Heart right ventricle (tissue), 16 donors: ENCODE measurements at regions not wholly inside any gene's neighbourhood (a gene's known extent, or its start where the extent isn't known, plus 50 kb on each side); places are given as distances from the start of the nearest gene placed in this dataset.

ENCODE experiments used
- ATAC-seq, 8 donors: fragments of 200-7000 bp; cut with Tn5 transposase; one replicate each; pipeline ENCODE4 v1.9.1; 2020; ENCODE audit warnings: mild to moderate bottlenecking in 8 of 8, moderate library complexity in 8 of 8, moderate number of reproducible peaks in 1 of 8
- DNase-seq, 2 donors: peaks; one replicate each; pipeline ENCODE4 v3.0.0-alpha.2; 2020
- H3K27ac ChIP-seq, 10 donors: fragments of 200-600 bp; sonication (generic) in 2 of 10; one replicate each; pipeline versions ENCODE4 v1.5.0 to v1.8.0; 2020 to 2022; ENCODE audit warnings: mild to moderate bottlenecking in 3 of 10
- H3K27me3 ChIP-seq, 7 donors: fragments of 200-600 bp; one replicate each; pipeline ENCODE4 v1.8.0; 2021 to 2022; ENCODE audit warnings: mild to moderate bottlenecking in 2 of 7
- H3K36me3 ChIP-seq, 9 donors: fragments of 200-600 bp; sonication (generic) in 1 of 9; one replicate each; pipeline versions ENCODE4 v1.5.0 to v1.8.0; 2020 to 2022; ENCODE audit warnings: mild to moderate bottlenecking in 2 of 9
- H3K4me1 ChIP-seq, 9 donors: fragments of 200-600 bp; sonication (generic) in 1 of 9; one replicate each; pipeline versions ENCODE4 v1.5.0 to v1.8.0; 2020 to 2022; ENCODE audit warnings: mild to moderate bottlenecking in 4 of 9
- H3K4me3 ChIP-seq, 10 donors: fragments of 200-600 bp; sonication (generic) in 2 of 10; one replicate each; pipeline versions ENCODE4 v1.5.0 to v1.8.0; 2020 to 2022; ENCODE audit warnings: mild to moderate bottlenecking in 7 of 10, moderate library complexity in 2 of 10
- H3K9me3 ChIP-seq, 11 donors: fragments of 200-600 bp in 10 of 11; sonication (generic) in 2 of 11; one replicate each; pipeline versions ENCODE4 v1.5.0 to v1.8.0; 2013 to 2022; ENCODE audit warnings: mild to moderate bottlenecking in 2 of 11, control low read depth in 1 of 11, moderate library complexity in 1 of 11
- WGBS, 2 donors: extraction: QIAGEN DNeasy Blood & Tissue Kit; methylation state at CpG; one replicate each; pipeline ENCODE4 v1.1.7; 2013; ENCODE audit warnings: inconsistent platforms in 1 of 2; 5-methylcytosine and 5-hydroxymethylcytosine counted together
- intact Hi-C, 10 donors: fragments of 100-400 bp; cut with DNase I; formaldehyde crosslinking; loops; one replicate each; pipeline versions ENCODE4 v1.11.1 to v1.14.2; 2022
- TF ChIP-seq, protein P1 (sequence below), 9 donors: fragments of 200-600 bp; sonication (generic) in 2 of 9; IDR thresholded peaks; one replicate each; pipeline versions ENCODE4 v1.5.0 to v1.8.0; 2021 to 2022; ENCODE audit warnings: antibody characterized with exemption in 9 of 9, mild to moderate bottlenecking in 5 of 9, moderate library complexity in 1 of 9
- donor health status: Arrhythmogenic right ventricular cardiomyopathy.
- donor health status: ischemic (EF 13 %, LVEDD 7.1; RV severe dilation, severe dysfunction).
- donor health status: healthy with polysubstance abuse.
- donor health status: DM: no; HTN: yes; CAD: no.
- donor health status: DM: no; HTN: no; CAD: no.
- donor health status: ischemic (EF 25% LVEDD 6.9; RV normal size, moderate dysfunction).
- donor health status: ischemic (EF 25% LVEDD 5.7; RV mildly dilated, moderate dysfunction).
- donor health status: healthy.
- donor health status: DM: yes; HTN: yes; CAD: no.
- donor health status: Ischemic cardiomyopathy.
- donor health status: ischemic (EF 35%, LVEDD 5.7; RV mildly dilated, moderate dysfunction).
- donor health status: nonischemic (EF 11% LVEDD 7.7; RV severe dilation, severe dysfunction).
- donor health status: DM: yes; HTN: yes; CAD: no.
- donor health status: PGD.
- donor health status: ischemic (EF 29% LVEDD 5.4; RV normal size, mild dysfunction).
- donor health status: nonischemic (EF 23%, LVEDD 6.1; RV moderate dilation, normal function).

DNA sequence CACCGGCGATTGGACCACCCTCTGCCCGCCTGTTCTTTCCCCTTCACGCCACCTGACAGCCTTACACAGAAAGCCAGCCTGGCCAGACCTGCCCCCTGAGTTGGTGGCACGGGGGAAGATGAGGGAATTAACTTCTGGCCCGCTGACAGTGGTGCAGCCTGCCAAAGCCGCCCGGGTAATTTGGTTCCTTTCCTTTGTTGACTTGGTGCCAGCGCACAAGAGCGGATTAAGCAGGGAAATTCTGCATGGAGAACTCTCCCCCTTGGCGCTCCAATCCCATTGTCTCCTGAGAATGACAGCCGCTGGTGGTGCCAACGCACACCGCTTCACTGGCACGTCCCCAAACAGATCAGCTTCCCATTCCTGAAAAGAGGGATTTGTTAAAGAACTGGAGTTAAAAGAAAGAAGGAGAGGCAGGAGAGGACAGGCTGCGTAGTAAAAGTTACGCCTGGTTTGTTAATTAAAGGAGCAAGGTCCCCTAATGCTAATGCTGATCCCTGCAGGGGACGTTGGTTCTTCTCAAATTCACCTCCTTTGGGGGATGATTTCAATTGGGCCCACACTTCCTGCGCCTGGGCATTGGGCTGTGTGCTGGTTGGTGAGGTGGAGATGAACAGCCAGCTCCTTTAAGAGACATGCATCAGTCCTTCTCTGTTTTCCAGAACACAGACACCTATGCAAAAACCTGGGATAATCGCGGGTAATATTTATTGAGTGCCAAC is 286.8 kb downstream of the MYCN start:
- Histone ChIP-seq H3K27ac (no peak overlapping the region), H3K4me1 (no peaks in the 10 kb centered on the region), H3K4me3 (no peak overlapping the region), H3K36me3 (no peaks in the 10 kb centered on the region), H3K27me3 (peaks cover 0 to 12% (median 0%) of the 10 kb centered on the region in 7 donors), H3K9me3 (no peaks in the 10 kb centered on the region)
- peak in 4 of 8 donors; percentile 26 to 47 (median 34) for ATAC-seq
- DNase-seq: peak in 1 of 2 donors; percentile 23
- TF ChIP-seq, protein P1, sequence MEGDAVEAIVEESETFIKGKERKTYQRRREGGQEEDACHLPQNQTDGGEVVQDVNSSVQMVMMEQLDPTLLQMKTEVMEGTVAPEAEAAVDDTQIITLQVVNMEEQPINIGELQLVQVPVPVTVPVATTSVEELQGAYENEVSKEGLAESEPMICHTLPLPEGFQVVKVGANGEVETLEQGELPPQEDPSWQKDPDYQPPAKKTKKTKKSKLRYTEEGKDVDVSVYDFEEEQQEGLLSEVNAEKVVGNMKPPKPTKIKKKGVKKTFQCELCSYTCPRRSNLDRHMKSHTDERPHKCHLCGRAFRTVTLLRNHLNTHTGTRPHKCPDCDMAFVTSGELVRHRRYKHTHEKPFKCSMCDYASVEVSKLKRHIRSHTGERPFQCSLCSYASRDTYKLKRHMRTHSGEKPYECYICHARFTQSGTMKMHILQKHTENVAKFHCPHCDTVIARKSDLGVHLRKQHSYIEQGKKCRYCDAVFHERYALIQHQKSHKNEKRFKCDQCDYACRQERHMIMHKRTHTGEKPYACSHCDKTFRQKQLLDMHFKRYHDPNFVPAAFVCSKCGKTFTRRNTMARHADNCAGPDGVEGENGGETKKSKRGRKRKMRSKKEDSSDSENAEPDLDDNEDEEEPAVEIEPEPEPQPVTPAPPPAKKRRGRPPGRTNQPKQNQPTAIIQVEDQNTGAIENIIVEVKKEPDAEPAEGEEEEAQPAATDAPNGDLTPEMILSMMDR (IDR thresholded peaks at IDR 0.05): no peak
- WGBS, 2 donors: 53 to 58% methylated on average over 21 of the region's 21 CpGs
- intact Hi-C loops: loop anchor here in 1 of 10 donors (5.0 kb wide), 1 partner anchor 285 kb away; the partner anchor contains the start of gene MYCN

DNA sequence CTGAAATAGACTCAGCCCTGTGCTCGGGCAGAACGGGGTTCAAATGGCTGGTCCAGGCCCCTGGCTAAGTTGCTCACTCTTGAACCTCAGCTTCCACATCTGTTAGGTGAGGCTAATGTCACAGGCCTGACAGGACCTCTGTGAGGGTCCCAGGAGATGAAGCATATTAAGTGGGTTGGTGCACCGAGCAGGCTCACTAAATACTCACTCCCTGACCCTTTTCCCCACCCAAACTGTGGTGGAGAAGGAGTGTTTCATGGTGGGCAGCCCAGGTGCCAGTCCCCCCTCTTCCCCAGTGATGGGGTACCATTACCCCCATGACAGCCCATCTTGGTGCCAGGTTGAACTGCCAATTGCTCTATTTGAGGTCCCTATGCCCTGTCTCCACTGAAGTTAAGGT is 286.0 kb downstream of the MYCN start:
- intact Hi-C loops: loop anchor here in 1 of 10 donors (5.0 kb wide), 1 partner anchor 284 kb away; the partner anchor contains the start of gene MYCN
- TF ChIP-seq, protein P1 (IDR thresholded peaks at IDR 0.05): no peak
- Histone ChIP-seq H3K4me3 (no peak overlapping the region), H3K27me3 (peaks cover 0 to 12% (median 0%) of the 10 kb centered on the region in 7 donors), H3K4me1 (no peaks in the 10 kb centered on the region), H3K36me3 (no peaks in the 10 kb centered on the region), H3K27ac (no peak overlapping the region), H3K9me3 (no peaks in the 10 kb centered on the region)
- no peak for ATAC-seq
- WGBS, 2 donors: 79 to 81% methylated on average over 3 of the region's 3 CpGs
- DNase-seq: no peak

DNA sequence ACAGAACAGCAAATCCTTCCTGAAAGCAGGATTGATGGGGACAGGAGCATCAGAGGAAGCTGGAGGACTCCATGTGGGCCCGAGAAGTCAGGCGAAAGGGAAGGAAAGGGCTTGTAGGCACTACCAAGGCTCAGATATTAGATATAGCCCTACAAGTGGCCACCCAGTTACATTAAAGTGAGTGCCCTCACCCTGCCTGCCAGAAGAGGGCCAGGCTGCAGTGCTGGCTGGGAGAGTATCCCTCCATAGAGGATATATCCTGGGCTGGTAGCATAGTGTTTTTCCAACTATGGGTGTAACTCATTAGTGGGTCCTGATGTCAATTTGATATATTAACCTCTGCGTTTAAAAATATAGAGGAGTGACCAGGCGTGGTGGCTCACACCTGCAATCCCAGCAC is 285.2 kb downstream of the MYCN start:
- no peaks in the 10 kb centered on the region for H3K36me3 ChIP-seq
- DNase-seq (no peak), ATAC-seq (no peak)
- WGBS, 2 donors: 95 to 97% methylated on average over 4 of the region's 4 CpGs
- TF ChIP-seq, protein P1 (IDR thresholded peaks at IDR 0.05): no peak
- H3K27ac ChIP-seq: no peak overlapping the region
- H3K4me3 ChIP-seq: no peak overlapping the region
- intact Hi-C loops: loop anchor here in 1 of 10 donors (5.0 kb wide), 1 partner anchor 283 kb away; the partner anchor contains the start of gene MYCN
- peaks cover 0 to 12% (median 0%) of the 10 kb centered on the region in 7 donors for H3K27me3 ChIP-seq
- H3K9me3 ChIP-seq: no peaks in the 10 kb centered on the region
- no peaks in the 10 kb centered on the region for H3K4me1 ChIP-seq

- H3K36me3 ChIP-seq: no peaks in the 10 kb centered on the region
- DNase-seq: no peak
- intact Hi-C loops: loop anchor here in 1 of 10 donors (5.0 kb wide), 1 partner anchor 283 kb away; the partner anchor contains the start of gene MYCN
- H3K27ac ChIP-seq: no peak overlapping the region
- H3K9me3 ChIP-seq: no peaks in the 10 kb centered on the region
- no peak for ATAC-seq
- H3K4me3 ChIP-seq: no peak overlapping the region
- TF ChIP-seq, protein P1 (IDR thresholded peaks at IDR 0.05): no peak
- WGBS, 2 donors: 80 to 86% methylated on average over 6 of the region's 6 CpGs
- H3K27me3 ChIP-seq: peaks cover 0 to 12% (median 0%) of the 10 kb centered on the region in 7 donors
- H3K4me1 ChIP-seq: no peaks in the 10 kb centered on the region
These were observed 284.7 kb downstream of the MYCN start for GRCh38 chr2:16225071-16225470.
